ENCODE measurements at regions not wholly inside any gene's neighbourhood (a gene's known extent, or its start where the extent isn't known, plus 50 kb on each side); places are given as distances from the start of the nearest gene placed in this dataset.

GRCh38 chr7:33825644-33826043 lies 79.7 kb upstream of the BMPER start:
- TF ChIP-seq, protein P1, sequence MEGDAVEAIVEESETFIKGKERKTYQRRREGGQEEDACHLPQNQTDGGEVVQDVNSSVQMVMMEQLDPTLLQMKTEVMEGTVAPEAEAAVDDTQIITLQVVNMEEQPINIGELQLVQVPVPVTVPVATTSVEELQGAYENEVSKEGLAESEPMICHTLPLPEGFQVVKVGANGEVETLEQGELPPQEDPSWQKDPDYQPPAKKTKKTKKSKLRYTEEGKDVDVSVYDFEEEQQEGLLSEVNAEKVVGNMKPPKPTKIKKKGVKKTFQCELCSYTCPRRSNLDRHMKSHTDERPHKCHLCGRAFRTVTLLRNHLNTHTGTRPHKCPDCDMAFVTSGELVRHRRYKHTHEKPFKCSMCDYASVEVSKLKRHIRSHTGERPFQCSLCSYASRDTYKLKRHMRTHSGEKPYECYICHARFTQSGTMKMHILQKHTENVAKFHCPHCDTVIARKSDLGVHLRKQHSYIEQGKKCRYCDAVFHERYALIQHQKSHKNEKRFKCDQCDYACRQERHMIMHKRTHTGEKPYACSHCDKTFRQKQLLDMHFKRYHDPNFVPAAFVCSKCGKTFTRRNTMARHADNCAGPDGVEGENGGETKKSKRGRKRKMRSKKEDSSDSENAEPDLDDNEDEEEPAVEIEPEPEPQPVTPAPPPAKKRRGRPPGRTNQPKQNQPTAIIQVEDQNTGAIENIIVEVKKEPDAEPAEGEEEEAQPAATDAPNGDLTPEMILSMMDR (IDR thresholded peaks at IDR 0.05): no peak
- TF ChIP-seq POLR2A (IDR thresholded peaks at IDR 0.05) (no peak), POLR2AphosphoS5 (IDR thresholded peaks at IDR 0.05) (no peak), EP300 (IDR thresholded peaks at IDR 0.05) (no peak)

All from upper lobe of left lung (tissue), 4 donors.